Esophagus squamous epithelium (tissue), 4 donors: ENCODE measurements at regions not wholly inside any gene's neighbourhood (a gene's known extent, or its start where the extent isn't known, plus 50 kb on each side); places are given as distances from the start of the nearest gene placed in this dataset.

Experiments
- CTCF ChIP-seq, 6 experiments: fragments of 450-650 bp in 4 of 6; fragments of 200-600 bp in 2 of 6; sonication (generic) in 2 of 6; IDR thresholded peaks; one replicate each; pipeline ENCODE4 v1.5.1; 2016 to 2019; ENCODE audit warnings: antibody characterized with exemption in 6 of 6, mild to moderate bottlenecking in 4 of 6, moderate library complexity in 4 of 6
- POLR2A ChIP-seq, 4 donors: fragments of 450-650 bp; IDR thresholded peaks; one replicate each; pipeline ENCODE4 v1.6.1; 2017; ENCODE audit warnings: antibody characterized with exemption in 4 of 4, mild to moderate bottlenecking in 4 of 4, moderate library complexity in 3 of 4

GRCh38 chr5:120910629-120911028 lies 446.5 kb downstream of the PRR16 start:
- no peak for TF ChIP-seq CTCF (IDR thresholded peaks at IDR 0.05)
- no peak for TF ChIP-seq POLR2A (IDR thresholded peaks at IDR 0.05)
